ENCODE measurements at regions not wholly inside any gene's neighbourhood (a gene's known extent, or its start where the extent isn't known, plus 50 kb on each side); places are given as distances from the start of the nearest gene placed in this dataset.

DNA sequence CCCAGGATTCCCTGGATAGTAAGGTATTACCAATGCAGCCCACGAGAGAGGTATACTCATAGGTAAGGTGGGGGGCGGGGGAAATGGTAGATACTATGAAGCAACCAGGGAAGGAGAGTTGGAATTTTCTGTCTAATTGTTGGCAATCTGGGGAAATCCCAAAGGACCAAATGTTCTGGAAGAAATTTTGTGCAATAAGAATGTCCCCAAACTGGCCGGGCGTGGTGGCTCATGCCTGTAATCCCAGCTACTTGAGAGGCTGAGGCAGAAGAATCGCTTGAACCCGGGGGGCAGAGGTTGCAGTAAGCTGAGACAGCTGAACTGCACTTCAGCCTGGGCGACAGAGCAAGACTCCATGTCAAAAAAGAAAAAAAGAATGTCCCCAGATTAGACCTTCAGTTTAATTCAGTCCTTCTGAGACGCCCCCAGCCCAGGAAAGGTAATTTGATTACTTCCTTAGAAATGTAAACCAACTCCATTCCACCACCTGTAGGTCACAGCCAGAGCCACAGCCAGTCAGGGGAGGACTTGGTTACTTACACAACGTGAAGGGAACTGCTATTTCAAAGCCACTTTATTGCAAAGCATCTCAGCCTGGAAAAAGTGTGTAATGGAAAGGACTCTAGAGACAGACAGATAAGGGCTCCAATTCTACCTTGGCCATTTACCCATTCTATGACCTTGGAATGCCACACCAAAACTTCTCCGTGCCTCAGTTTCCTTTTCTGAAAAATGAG lies 50.0 kb upstream of the KLF4 start:
- TF ChIP-seq, protein P1, sequence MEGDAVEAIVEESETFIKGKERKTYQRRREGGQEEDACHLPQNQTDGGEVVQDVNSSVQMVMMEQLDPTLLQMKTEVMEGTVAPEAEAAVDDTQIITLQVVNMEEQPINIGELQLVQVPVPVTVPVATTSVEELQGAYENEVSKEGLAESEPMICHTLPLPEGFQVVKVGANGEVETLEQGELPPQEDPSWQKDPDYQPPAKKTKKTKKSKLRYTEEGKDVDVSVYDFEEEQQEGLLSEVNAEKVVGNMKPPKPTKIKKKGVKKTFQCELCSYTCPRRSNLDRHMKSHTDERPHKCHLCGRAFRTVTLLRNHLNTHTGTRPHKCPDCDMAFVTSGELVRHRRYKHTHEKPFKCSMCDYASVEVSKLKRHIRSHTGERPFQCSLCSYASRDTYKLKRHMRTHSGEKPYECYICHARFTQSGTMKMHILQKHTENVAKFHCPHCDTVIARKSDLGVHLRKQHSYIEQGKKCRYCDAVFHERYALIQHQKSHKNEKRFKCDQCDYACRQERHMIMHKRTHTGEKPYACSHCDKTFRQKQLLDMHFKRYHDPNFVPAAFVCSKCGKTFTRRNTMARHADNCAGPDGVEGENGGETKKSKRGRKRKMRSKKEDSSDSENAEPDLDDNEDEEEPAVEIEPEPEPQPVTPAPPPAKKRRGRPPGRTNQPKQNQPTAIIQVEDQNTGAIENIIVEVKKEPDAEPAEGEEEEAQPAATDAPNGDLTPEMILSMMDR (IDR thresholded peaks at IDR 0.05; ENCODE audit: insufficient read depth, low read depth, low read length), result no peak
- Mint-ChIP-seq H3K27me3 (ENCODE audit: low read depth, unreplicated experiment) (no peaks in the 10 kb centered on the region), H3K27ac (ENCODE audit: unreplicated experiment) (no peak overlapping the region), H3K4me3 (ENCODE audit: unreplicated experiment) (no peak overlapping the region), H3K9me3 (ENCODE audit: unreplicated experiment) (no peaks in the 10 kb centered on the region), H3K4me1 (ENCODE audit: low read depth, unreplicated experiment) (no peaks in the 10 kb centered on the region), H3K36me3 (ENCODE audit: low read depth, unreplicated experiment) (no peaks in the 10 kb centered on the region)
- DNase-seq (ENCODE audit: low read depth), result no peak
- no peaks in the 10 kb centered on the region for H4K20me1 ChIP-seq (ENCODE audit: insufficient read depth, low read length)
- FAIRE-seq, result no peak
- H3K79me2 ChIP-seq (ENCODE audit: insufficient read depth, low read length), result no peaks in the 10 kb centered on the region
- H2AFZ ChIP-seq (ENCODE audit: low read depth, low read length), result no peak overlapping the region
- no peaks in the 10 kb centered on the region for H3K4me1 ChIP-seq (ENCODE audit: insufficient read depth, low read length)
- no peak overlapping the region for H3K4me3 ChIP-seq (ENCODE audit: insufficient read depth, low read depth, low read length)
- H3K9me3 ChIP-seq (ENCODE audit: insufficient read depth, low read depth, low read length), result no peaks in the 10 kb centered on the region
- H3K27ac ChIP-seq (ENCODE audit: low read depth, low read length), result no peak overlapping the region
- H3K9ac ChIP-seq (ENCODE audit: low read length), result no peak overlapping the region
- H3K36me3 ChIP-seq (ENCODE audit: insufficient read depth, low read length), result no peaks in the 10 kb centered on the region
- no peak overlapping the region for H3K4me2 ChIP-seq (ENCODE audit: low read length)
- H3K27me3 ChIP-seq (ENCODE audit: insufficient read depth, low read length), result no peaks in the 10 kb centered on the region

Data from astrocyte (in vitro differentiated cells and primary cell).